AG09309 (cell line): ENCODE measurements at regions not wholly inside any gene's neighbourhood (a gene's known extent, or its start where the extent isn't known, plus 50 kb on each side); places are given as distances from the start of the nearest gene placed in this dataset.

ENCODE experiments used
- DNase-seq: peaks from one replicate; pipeline ENCODE4 v3.0.0-alpha.2; 2010; ENCODE audit warnings: low read depth
- H3K4me3 ChIP-seq: 2 replicates; pipeline ENCODE4 v1.5.1; 2011; ENCODE audit warnings: mild to moderate bottlenecking, low read depth, low read length, moderate library complexity; ENCODE audit not compliant: control insufficient read depth
- CTCF ChIP-seq: IDR thresholded peaks from 2 replicates; pipeline ENCODE4 v1.5.1; 2011; ENCODE audit warnings: mild to moderate bottlenecking, low read depth, low read length, inconsistent platforms; ENCODE audit not compliant: insufficient read depth, control insufficient read depth; ENCODE audit errors: missing control alignments

GRCh38 chr1:228956864-228957263 lies 221.6 kb downstream of the RHOU start:
- no peak for DNase-seq
- H3K4me3 ChIP-seq: no peak overlapping the region
- no peak for TF ChIP-seq CTCF

- no peak for DNase-seq
Measured at GRCh38 chr1:228957535-228957934, 222.3 kb downstream of the RHOU start.

GRCh38 chr1:228958121-228958520 lies 222.8 kb downstream of the RHOU start:
- no peak overlapping the region for H3K4me3 ChIP-seq
- no peak for DNase-seq
- TF ChIP-seq CTCF: no peak

More at GRCh38 chr1:228957535-228957934, 222.3 kb downstream of the RHOU start:
- H3K4me3 ChIP-seq: no peak overlapping the region
- no peak for TF ChIP-seq CTCF

GRCh38 chr1:228958741-228959140 lies 223.5 kb downstream of the RHOU start:
- no peak overlapping the region for H3K4me3 ChIP-seq
- DNase-seq: no peak
- TF ChIP-seq CTCF: no peak

- no peak overlapping the region for H3K4me3 ChIP-seq
- no peak for TF ChIP-seq CTCF
- DNase-seq: no peak
Measured at GRCh38 chr1:228960705-228961104, 225.4 kb downstream of the RHOU start.

- TF ChIP-seq CTCF: no peak
- H3K4me3 ChIP-seq: no peak overlapping the region
- DNase-seq: no peak
Measured at GRCh38 chr1:228961511-228961910, 226.2 kb downstream of the RHOU start.

- no peak for TF ChIP-seq CTCF
- no peak overlapping the region for H3K4me3 ChIP-seq
Measured at GRCh38 chr1:228963795-228964177, 228.5 kb downstream of the RHOU start.

More at GRCh38 chr1:228963795-228964177, 228.5 kb downstream of the RHOU start:
- no peak for DNase-seq
